DND-41 (cell line): ENCODE measurements at regions not wholly inside any gene's neighbourhood (a gene's known extent, or its start where the extent isn't known, plus 50 kb on each side); places are given as distances from the start of the nearest gene placed in this dataset.

Source experiments
- CTCF ChIP-seq: IDR thresholded peaks from 2 replicates; pipeline ENCODE4 v1.5.1; 2012; ENCODE audit warnings: borderline replicate concordance, low read length, moderate library complexity, mild to moderate bottlenecking; ENCODE audit not compliant: poor library complexity, severe bottlenecking; ENCODE audit errors: extremely low read depth
- EZH2 ChIP-seq: IDR thresholded peaks from 3 replicates; pipeline ENCODE4 v1.6.1; 2012; ENCODE audit warnings: borderline replicate concordance, low read depth, mild to moderate bottlenecking, moderate library complexity, low read length, inconsistent platforms; ENCODE audit not compliant: severe bottlenecking

GRCh38 chr13:47665043-47665442 lies 336.0 kb downstream of the SUCLA2 start:
- TF ChIP-seq CTCF (no peak), EZH2 (no peak)
